Naive thymus-derived CD4-positive, alpha-beta T cell (primary cell): ENCODE measurements at regions not wholly inside any gene's neighbourhood (a gene's known extent, or its start where the extent isn't known, plus 50 kb on each side); places are given as distances from the start of the nearest gene placed in this dataset.

ENCODE experiments used
- ATAC-seq: fragments of 150-1000 bp; cut with Tn5 transposase; 2 replicates; pipeline ENCODE4 v1.10.0; 2021; ENCODE audit warnings: mild to moderate bottlenecking, moderate library complexity
- CTCF ChIA-PET: fragments of 350-600 bp; sonication (Branson Sonifier 250); formaldehyde crosslinking; loops from one replicate; lab custom pipeline; 2021; ENCODE audit warnings: antibody characterized with exemption; lab: Charles Lee
- POLR2A ChIA-PET: fragments of 350-600 bp; sonication (Branson Sonifier 250); formaldehyde crosslinking; loops from one replicate; lab custom pipeline; 2021; ENCODE audit warnings: antibody characterized with exemption, inconsistent platforms; lab: Charles Lee
- DNase-seq, 9 donors: peaks; one replicate each; pipeline versions ENCODE4 v3.0.0 to v3.0.0-alpha.2; 2020 to 2022; ENCODE audit warnings: mixed read lengths in 1 of 9
- H3K27ac ChIP-seq: one replicate; pipeline ENCODE4 v1.7.0; 2013; ENCODE audit warnings: mild to moderate bottlenecking, low read depth, low read length, moderate library complexity
- H3K27me3 ChIP-seq, 2 donors: one replicate each; pipeline ENCODE4 v1.7.0; 2013; ENCODE audit warnings: low read length in 2 of 2, mild to moderate bottlenecking in 2 of 2, moderate library complexity in 2 of 2; ENCODE audit not compliant: control insufficient read depth in 2 of 2, insufficient read depth in 2 of 2
- H3K36me3 ChIP-seq, 3 experiments: 1 replicate in 2 of 3; 2 replicates in 1 of 3; pipeline ENCODE4 v1.7.0; 2013; ENCODE audit warnings: low read length in 3 of 3, mild to moderate bottlenecking in 3 of 3, moderate library complexity in 1 of 3; ENCODE audit not compliant: insufficient read depth in 3 of 3, control insufficient read depth in 2 of 3
- H3K4me1 ChIP-seq, 2 donors: one replicate each; pipeline ENCODE4 v1.7.0; 2013; ENCODE audit warnings: low read length in 2 of 2, mild to moderate bottlenecking in 2 of 2, moderate library complexity in 1 of 2; ENCODE audit not compliant: control insufficient read depth in 2 of 2, insufficient read depth in 2 of 2
- H3K4me3 ChIP-seq: 2 replicates; pipeline ENCODE4 v1.7.0; 2013; ENCODE audit warnings: mild to moderate bottlenecking, low read length
- H3K9me3 ChIP-seq, 3 experiments: 1 replicate in 2 of 3; 2 replicates in 1 of 3; pipeline ENCODE4 v1.7.0; 2013; ENCODE audit warnings: low read length in 3 of 3; ENCODE audit not compliant: control insufficient read depth in 2 of 3
- H3K27ac Mint-ChIP-seq, 9 donors: one replicate each; pipeline ENCODE4 v1.8.0; 2020 to 2022; ENCODE audit warnings: mixed read lengths in 9 of 9, mild to moderate bottlenecking in 8 of 9, moderate library complexity in 5 of 9, inconsistent platforms in 2 of 9
- H3K27me3 Mint-ChIP-seq, 5 donors: one replicate each; pipeline ENCODE4 v1.8.0; 2021 to 2022; ENCODE audit warnings: mixed read lengths in 5 of 5, mild to moderate bottlenecking in 1 of 5
- H3K36me3 Mint-ChIP-seq, 5 donors: one replicate each; pipeline ENCODE4 v1.8.0; 2020 to 2022; ENCODE audit warnings: mixed read lengths in 5 of 5, mild to moderate bottlenecking in 3 of 5, inconsistent platforms in 1 of 5
- H3K4me1 Mint-ChIP-seq, 7 donors: one replicate each; pipeline ENCODE4 v1.8.0; 2020 to 2022; ENCODE audit warnings: mixed read lengths in 7 of 7, mild to moderate bottlenecking in 3 of 7, inconsistent platforms in 1 of 7
- H3K4me3 Mint-ChIP-seq, 10 donors: one replicate each; pipeline ENCODE4 v1.8.0; 2020 to 2022; ENCODE audit warnings: mild to moderate bottlenecking in 10 of 10, mixed read lengths in 10 of 10, moderate library complexity in 6 of 10, inconsistent platforms in 2 of 10
- H3K9me3 Mint-ChIP-seq, 11 donors: one replicate each; pipeline ENCODE4 v1.8.0; 2020 to 2022; ENCODE audit warnings: mixed read lengths in 11 of 11, mild to moderate bottlenecking in 4 of 11, inconsistent platforms in 1 of 11, moderate library complexity in 1 of 11
- intact Hi-C, 2 donors: fragments of 100-400 bp; cut with micrococcal nuclease; formaldehyde crosslinking; loops; one replicate each; pipeline ENCODE4 v1.15.1; 2023

DNA sequence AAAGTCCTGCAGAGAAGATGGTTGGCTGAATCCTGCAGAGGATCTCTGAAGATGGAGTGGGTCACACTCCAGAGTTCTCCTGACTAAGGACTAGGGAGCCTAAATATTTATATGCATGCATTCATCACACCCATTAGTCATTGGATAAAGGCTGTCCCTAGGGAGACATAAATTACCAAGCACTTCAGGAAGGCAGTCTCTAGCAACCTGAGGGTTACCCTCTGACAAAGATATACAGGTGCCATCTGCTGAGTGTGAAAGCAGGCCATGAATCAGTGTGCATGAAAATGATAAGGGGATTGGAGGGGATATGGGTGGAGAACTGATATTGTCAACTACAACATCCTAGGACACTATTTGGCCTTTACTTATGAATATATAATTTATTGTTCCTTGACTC, 294.8 kb upstream of the DDX18 start:
- Mint-ChIP-seq H3K4me1 (no peaks in the 10 kb centered on the region), H3K4me3 (no peak overlapping the region), H3K27ac (no peak overlapping the region), H3K36me3 (no peaks in the 10 kb centered on the region), H3K27me3 (no peaks in the 10 kb centered on the region), H3K9me3 (peaks cover 0 to 5% (median 0%) of the 10 kb centered on the region in 11 donors)
- no peaks in the 10 kb centered on the region for H3K27me3 ChIP-seq
- CTCF ChIA-PET, result no interaction called here
- ATAC-seq (no peak), DNase-seq (no peak)
- POLR2A ChIA-PET, result no interaction called here
- intact Hi-C loops, result no loop called here
- no peaks in the 10 kb centered on the region for H3K4me1 ChIP-seq
- no peaks in the 10 kb centered on the region for H3K36me3 ChIP-seq
- no peak overlapping the region for H3K4me3 ChIP-seq
- no peak overlapping the region for H3K27ac ChIP-seq
- H3K9me3 ChIP-seq, result no peaks in the 10 kb centered on the region

DNA sequence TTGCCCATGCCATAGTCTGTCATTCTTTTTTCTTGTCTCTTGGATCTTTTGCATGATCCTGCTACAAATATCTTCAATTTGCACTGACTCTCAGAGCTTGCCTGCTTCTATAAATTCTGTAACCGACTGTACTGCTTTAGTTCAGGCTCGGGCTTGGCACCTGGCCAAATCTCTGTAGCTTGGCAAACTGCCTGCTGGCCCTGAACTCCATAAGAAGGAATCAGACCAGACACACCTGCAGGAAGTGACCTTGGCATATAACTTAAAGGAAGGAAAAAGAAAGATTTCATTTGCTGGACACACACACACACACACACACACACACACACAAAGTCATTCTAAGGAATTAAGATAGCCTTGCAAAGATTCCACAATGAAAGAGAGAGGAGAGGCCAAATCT, 291.2 kb upstream of the DDX18 start:
- Mint-ChIP-seq H3K27me3 (no peaks in the 10 kb centered on the region), H3K4me3 (no peak overlapping the region), H3K36me3 (peaks cover 0 to 4% (median 0%) of the 10 kb centered on the region in 5 donors), H3K27ac (no peak overlapping the region), H3K4me1 (no peaks in the 10 kb centered on the region), H3K9me3 (peaks cover 0 to 3% (median 0%) of the 10 kb centered on the region in 11 donors)
- ChIA-PET CTCF (no interaction called here), POLR2A (interaction anchor here (0.6 kb wide), 1 partner anchor 171 kb away, joined by 3 read pairs; no protein-coding TSS in a partner anchor)
- ATAC-seq, result no peak
- no peak overlapping the region for H3K27ac ChIP-seq
- no peaks in the 10 kb centered on the region for H3K27me3 ChIP-seq
- H3K36me3 ChIP-seq, result no peaks in the 10 kb centered on the region
- no peak overlapping the region for H3K4me3 ChIP-seq
- no peaks in the 10 kb centered on the region for H3K4me1 ChIP-seq
- no peaks in the 10 kb centered on the region for H3K9me3 ChIP-seq
- intact Hi-C loops, result no loop called here
- no peak for DNase-seq

DNA sequence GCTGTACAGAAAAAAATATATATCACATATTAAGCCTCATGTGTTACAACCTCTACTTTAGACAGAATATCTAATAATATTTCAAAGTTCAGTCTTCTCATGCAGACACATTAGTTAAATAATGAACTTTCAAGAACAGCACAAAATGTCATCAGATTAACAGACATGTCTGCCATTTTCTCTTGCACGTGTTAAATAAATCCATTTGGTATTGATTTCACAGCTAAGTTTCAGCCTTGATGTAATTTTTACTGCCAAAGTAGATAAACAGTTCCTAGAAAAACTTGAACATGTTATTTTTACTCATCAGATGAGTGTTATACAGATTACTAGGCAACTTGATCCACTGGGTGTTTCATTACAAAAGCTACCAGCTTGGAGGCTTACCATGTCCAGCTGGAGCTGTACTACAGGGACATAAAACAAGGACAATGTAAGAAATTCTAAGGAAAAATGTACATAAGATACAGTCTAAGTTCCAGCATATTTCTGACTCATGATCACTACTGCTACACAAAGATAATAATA, 290.7 kb upstream of the DDX18 start:
- ChIA-PET POLR2A (interaction anchor here (0.6 kb wide), 1 partner anchor 170 kb away, joined by 3 read pairs; no protein-coding TSS in a partner anchor), CTCF (no interaction called here)
- no peak overlapping the region for H3K27ac Mint-ChIP-seq
- no peaks in the 10 kb centered on the region for H3K4me1 Mint-ChIP-seq
- ATAC-seq, result no peak
- peaks cover 0 to 3% (median 0%) of the 10 kb centered on the region in 11 donors for H3K9me3 Mint-ChIP-seq
- intact Hi-C loops, result no loop called here
- Histone ChIP-seq H3K9me3 (no peaks in the 10 kb centered on the region), H3K4me1 (no peaks in the 10 kb centered on the region), H3K4me3 (no peak overlapping the region), H3K36me3 (no peaks in the 10 kb centered on the region), H3K27ac (no peak overlapping the region), H3K27me3 (no peaks in the 10 kb centered on the region)
- DNase-seq, result no peak
- H3K36me3 Mint-ChIP-seq, result peaks cover 0 to 4% (median 0%) of the 10 kb centered on the region in 5 donors
- no peaks in the 10 kb centered on the region for H3K27me3 Mint-ChIP-seq
- no peak overlapping the region for H3K4me3 Mint-ChIP-seq

DNA sequence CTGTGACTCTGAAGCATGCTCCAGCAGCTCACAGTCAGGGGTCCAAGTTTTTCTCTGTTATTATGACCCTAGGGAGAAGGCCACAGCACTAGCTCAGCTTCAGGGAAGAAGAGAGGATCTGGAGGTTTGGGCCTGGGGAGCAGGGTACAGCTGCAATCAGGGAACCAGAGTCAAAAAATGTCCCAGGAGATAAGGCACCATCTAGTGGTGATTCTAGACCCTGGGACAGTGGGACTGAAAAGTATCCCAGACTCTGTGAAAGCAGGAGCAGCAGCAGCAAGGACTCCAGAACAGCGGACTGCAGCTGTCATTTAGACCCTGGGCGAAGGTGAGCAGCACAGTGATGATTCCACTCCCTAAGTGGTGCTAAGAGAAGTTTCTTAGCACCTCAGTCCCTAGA, 278.4 kb upstream of the DDX18 start:
- POLR2A ChIA-PET, result no interaction called here
- intact Hi-C loops, result no loop called here
- Histone ChIP-seq H3K4me3 (no peak overlapping the region), H3K4me1 (no peaks in the 10 kb centered on the region), H3K9me3 (no peaks in the 10 kb centered on the region), H3K27me3 (no peaks in the 10 kb centered on the region), H3K36me3 (no peaks in the 10 kb centered on the region), H3K27ac (no peak overlapping the region)
- no peak for ATAC-seq
- Mint-ChIP-seq H3K27me3 (peaks cover 0 to 4% (median 0%) of the 10 kb centered on the region in 5 donors), H3K4me3 (no peak overlapping the region), H3K4me1 (no peaks in the 10 kb centered on the region), H3K9me3 (peaks cover 0 to 23% (median 5%) of the 10 kb centered on the region in 11 donors), H3K27ac (no peak overlapping the region), H3K36me3 (no peaks in the 10 kb centered on the region)
- DNase-seq, result no peak
- CTCF ChIA-PET, result no interaction called here

DNA sequence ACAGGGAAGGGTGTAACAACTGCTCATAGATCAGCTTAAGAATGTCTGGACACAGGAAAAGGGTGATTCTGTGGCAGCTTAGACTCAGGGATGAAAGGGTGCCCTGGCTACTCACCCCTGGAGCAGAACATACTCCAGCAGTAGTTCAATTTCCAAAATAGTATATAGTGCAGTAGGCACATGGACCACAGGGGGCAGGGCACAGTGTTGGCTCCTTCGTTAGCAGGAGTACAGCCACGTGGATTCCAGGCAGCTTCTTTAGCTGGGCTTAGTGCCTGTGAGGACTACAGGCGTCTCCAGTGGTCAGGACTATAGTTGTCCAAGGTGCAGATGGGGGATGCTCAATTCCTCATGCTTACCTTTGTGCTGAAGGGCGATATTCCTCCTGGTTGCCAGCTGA, 277.5 kb upstream of the DDX18 start:
- Mint-ChIP-seq H3K4me1 (no peaks in the 10 kb centered on the region), H3K4me3 (no peak overlapping the region), H3K36me3 (no peaks in the 10 kb centered on the region), H3K27me3 (peaks cover 0 to 4% (median 0%) of the 10 kb centered on the region in 5 donors), H3K27ac (no peak overlapping the region), H3K9me3 (peaks cover 0 to 23% (median 5%) of the 10 kb centered on the region in 11 donors)
- Histone ChIP-seq H3K27me3 (no peaks in the 10 kb centered on the region), H3K9me3 (no peaks in the 10 kb centered on the region), H3K4me1 (no peaks in the 10 kb centered on the region), H3K27ac (no peak overlapping the region), H3K4me3 (no peak overlapping the region), H3K36me3 (no peaks in the 10 kb centered on the region)
- intact Hi-C loops, result no loop called here
- no peak for ATAC-seq
- CTCF ChIA-PET, result no interaction called here
- DNase-seq, result no peak
- POLR2A ChIA-PET, result no interaction called here

DNA sequence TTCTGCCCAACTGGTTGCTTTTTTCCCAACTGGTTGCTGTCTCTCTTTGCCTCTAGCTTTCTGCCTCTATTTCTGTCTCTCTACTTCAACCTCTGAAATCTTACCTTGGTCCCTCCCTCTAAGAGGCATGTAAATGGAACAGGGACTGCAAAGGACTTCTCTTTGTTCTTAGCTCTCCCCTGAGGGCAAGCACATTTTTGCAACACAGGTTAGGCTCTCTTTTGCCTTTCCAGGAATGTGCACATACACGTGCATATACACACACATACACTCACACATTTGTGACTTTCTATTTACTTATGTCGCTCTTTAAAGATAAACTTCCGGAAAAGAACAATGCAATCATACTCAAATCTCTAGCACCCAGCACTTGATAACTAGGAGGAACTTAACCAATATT, 262.6 kb upstream of the DDX18 start:
- intact Hi-C loops, result no loop called here
- Mint-ChIP-seq H3K36me3 (no peaks in the 10 kb centered on the region), H3K4me3 (no peak overlapping the region), H3K27me3 (peaks cover 0 to 7% (median 0%) of the 10 kb centered on the region in 5 donors), H3K27ac (no peak overlapping the region), H3K4me1 (no peaks in the 10 kb centered on the region), H3K9me3 (peaks cover 0 to 19% (median 5%) of the 10 kb centered on the region in 11 donors)
- ATAC-seq (no peak), DNase-seq (no peak)
- POLR2A ChIA-PET, result no interaction called here
- H3K9me3 ChIP-seq, result no peaks in the 10 kb centered on the region
- CTCF ChIA-PET, result no interaction called here
- H3K4me3 ChIP-seq, result no peak overlapping the region
- no peaks in the 10 kb centered on the region for H3K36me3 ChIP-seq
- no peaks in the 10 kb centered on the region for H3K4me1 ChIP-seq
- H3K27ac ChIP-seq, result no peak overlapping the region
- H3K27me3 ChIP-seq, result no peaks in the 10 kb centered on the region

DNA sequence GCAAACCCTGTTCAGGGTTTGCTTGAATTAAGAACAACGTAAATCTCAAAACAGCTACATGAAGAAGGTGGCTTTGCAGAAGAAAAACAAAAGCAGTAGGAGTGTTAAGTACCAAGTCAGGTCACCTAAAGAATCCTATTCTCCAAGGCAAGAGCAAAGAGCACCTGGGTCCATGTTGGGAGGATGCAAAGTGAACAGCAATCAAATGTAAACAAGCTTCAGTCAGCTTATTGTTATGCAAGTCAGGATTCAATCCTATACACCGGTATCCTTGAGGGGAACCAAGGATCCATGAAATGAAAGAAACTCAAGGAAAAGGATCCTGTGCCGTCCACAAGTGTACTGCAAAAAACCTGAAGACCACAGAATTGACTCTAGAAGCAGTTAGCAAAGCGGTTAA, 261.0 kb upstream of the DDX18 start:
- no peaks in the 10 kb centered on the region for H3K36me3 ChIP-seq
- no peak overlapping the region for H3K27ac Mint-ChIP-seq
- no peaks in the 10 kb centered on the region for H3K36me3 Mint-ChIP-seq
- H3K27me3 ChIP-seq, result no peaks in the 10 kb centered on the region
- H3K27ac ChIP-seq, result no peak overlapping the region
- intact Hi-C loops, result no loop called here
- H3K9me3 Mint-ChIP-seq, result peaks cover 0 to 26% (median 5%) of the 10 kb centered on the region in 11 donors
- DNase-seq, result no peak
- ChIA-PET POLR2A (no interaction called here), CTCF (no interaction called here)
- no peak overlapping the region for H3K4me3 ChIP-seq
- H3K9me3 ChIP-seq, result no peaks in the 10 kb centered on the region
- peaks cover 0 to 7% (median 0%) of the 10 kb centered on the region in 5 donors for H3K27me3 Mint-ChIP-seq
- ATAC-seq, result no peak
- no peaks in the 10 kb centered on the region for H3K4me1 ChIP-seq
- no peak overlapping the region for H3K4me3 Mint-ChIP-seq
- H3K4me1 Mint-ChIP-seq, result no peaks in the 10 kb centered on the region
